ENCODE measurements at regions not wholly inside any gene's neighbourhood (a gene's known extent, or its start where the extent isn't known, plus 50 kb on each side); places are given as distances from the start of the nearest gene placed in this dataset.

- Histone ChIP-seq H2AFZ (ENCODE audit: low read length) (no peak overlapping the region), H3K36me3 (ENCODE audit: insufficient read depth, low read length) (no peaks in the 10 kb centered on the region), H3K9me2 (ENCODE audit: low read depth, low read length) (no peaks in the 10 kb centered on the region), H3K27ac (ENCODE audit: low read depth, low read length, poor library complexity, severe bottlenecking) (no peak overlapping the region), H3K27me3 (ENCODE audit: insufficient read depth, low read length) (no peaks in the 10 kb centered on the region), H3K9me3 (ENCODE audit: low read length) (no peaks in the 10 kb centered on the region), H3F3A (ENCODE audit: insufficient read depth, low read length) (no peaks in the 10 kb centered on the region), H3K9ac (ENCODE audit: low read length) (no peak overlapping the region), H3K4me3 (ENCODE audit: low read depth, low read length, poor library complexity, severe bottlenecking) (no peak overlapping the region), H3K4me2 (ENCODE audit: low read length) (no peak overlapping the region), H3K4me1 (ENCODE audit: insufficient read depth, low read length, severe bottlenecking) (no peaks in the 10 kb centered on the region), H3K79me2 (ENCODE audit: insufficient read depth, low read length) (no peaks in the 10 kb centered on the region), H4K20me1 (ENCODE audit: insufficient read depth, low read length) (no peaks in the 10 kb centered on the region)
- TF ChIP-seq EZH2 (IDR thresholded peaks at IDR 0.05; ENCODE audit: borderline replicate concordance, low read length) (no peak), CTCF (IDR thresholded peaks at IDR 0.05; ENCODE audit: low read length) (no peak)
Observed at GRCh38 chr4:35461931-35462659, 782.2 kb downstream of the ARAP2 start.

- Histone ChIP-seq H3F3A (ENCODE audit: insufficient read depth, low read length) (no peaks in the 10 kb centered on the region), H3K9ac (ENCODE audit: low read length) (no peak overlapping the region), H3K9me3 (ENCODE audit: low read length) (no peaks in the 10 kb centered on the region), H3K79me2 (ENCODE audit: insufficient read depth, low read length) (no peaks in the 10 kb centered on the region), H3K27ac (ENCODE audit: low read depth, low read length, poor library complexity, severe bottlenecking) (no peak overlapping the region), H3K27me3 (ENCODE audit: insufficient read depth, low read length) (no peaks in the 10 kb centered on the region), H3K9me2 (ENCODE audit: low read depth, low read length) (no peaks in the 10 kb centered on the region), H3K36me3 (ENCODE audit: insufficient read depth, low read length) (no peaks in the 10 kb centered on the region), H3K4me1 (ENCODE audit: insufficient read depth, low read length, severe bottlenecking) (no peaks in the 10 kb centered on the region), H4K20me1 (ENCODE audit: insufficient read depth, low read length) (no peaks in the 10 kb centered on the region), H3K4me2 (ENCODE audit: low read length) (no peak overlapping the region), H3K4me3 (ENCODE audit: low read depth, low read length, poor library complexity, severe bottlenecking) (no peak overlapping the region), H2AFZ (ENCODE audit: low read length) (no peak overlapping the region)
- TF ChIP-seq EZH2 (IDR thresholded peaks at IDR 0.05; ENCODE audit: borderline replicate concordance, low read length) (no peak), CTCF (IDR thresholded peaks at IDR 0.05; ENCODE audit: low read length) (no peak)
Observed at GRCh38 chr4:35463251-35463952, 780.9 kb downstream of the ARAP2 start.

GRCh38 chr4:35464964-35465528 is 779.3 kb downstream of the ARAP2 start:
- Histone ChIP-seq H4K20me1 (ENCODE audit: insufficient read depth, low read length) (no peaks in the 10 kb centered on the region), H3K4me2 (ENCODE audit: low read length) (no peak overlapping the region), H2AFZ (ENCODE audit: low read length) (no peak overlapping the region), H3F3A (ENCODE audit: insufficient read depth, low read length) (no peaks in the 10 kb centered on the region), H3K9me2 (ENCODE audit: low read depth, low read length) (no peaks in the 10 kb centered on the region), H3K9ac (ENCODE audit: low read length) (no peak overlapping the region), H3K79me2 (ENCODE audit: insufficient read depth, low read length) (no peaks in the 10 kb centered on the region), H3K36me3 (ENCODE audit: insufficient read depth, low read length) (no peaks in the 10 kb centered on the region), H3K27ac (ENCODE audit: low read depth, low read length, poor library complexity, severe bottlenecking) (no peak overlapping the region), H3K9me3 (ENCODE audit: low read length) (no peaks in the 10 kb centered on the region), H3K27me3 (ENCODE audit: insufficient read depth, low read length) (no peaks in the 10 kb centered on the region), H3K4me3 (ENCODE audit: low read depth, low read length, poor library complexity, severe bottlenecking) (no peak overlapping the region), H3K4me1 (ENCODE audit: insufficient read depth, low read length, severe bottlenecking) (no peaks in the 10 kb centered on the region)
- TF ChIP-seq CTCF (IDR thresholded peaks at IDR 0.05; ENCODE audit: low read length) (no peak), EZH2 (IDR thresholded peaks at IDR 0.05; ENCODE audit: borderline replicate concordance, low read length) (no peak)

Data from OCI-LY1 (cell line).